ENCODE measurements at regions not wholly inside any gene's neighbourhood (a gene's known extent, or its start where the extent isn't known, plus 50 kb on each side); places are given as distances from the start of the nearest gene placed in this dataset.

DNA sequence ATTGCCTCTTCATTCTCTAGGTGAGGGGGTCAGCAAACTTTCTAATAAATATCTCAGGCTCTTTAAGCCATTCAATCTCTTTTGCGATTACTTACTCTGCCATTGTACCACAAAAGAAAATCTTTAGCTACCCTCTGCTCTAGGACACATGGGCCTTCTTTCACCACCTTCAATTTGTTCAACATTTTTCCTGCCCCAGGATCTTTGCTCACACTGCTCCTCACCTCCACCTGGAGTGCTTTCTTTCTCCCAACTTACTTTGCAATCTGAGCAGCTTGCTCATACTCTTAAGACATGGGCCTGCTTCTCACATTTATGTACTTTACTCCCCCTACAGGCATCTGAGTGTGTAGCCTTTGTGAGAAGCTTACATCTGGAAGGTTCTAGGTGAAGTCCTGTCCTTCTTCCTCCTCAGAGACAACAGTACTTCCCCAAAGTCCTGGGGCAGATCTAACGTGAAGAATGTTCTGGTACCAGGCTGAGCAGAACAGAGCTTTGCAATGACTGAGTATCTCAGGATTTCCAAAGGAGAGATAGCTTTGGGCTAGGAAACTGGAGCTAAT is 55.0 kb upstream of the PRDM5 start:
- no peak for TF ChIP-seq MYC (IDR thresholded peaks at IDR 0.05; ENCODE audit: low read depth, low read length)
- TF ChIP-seq, protein P1, sequence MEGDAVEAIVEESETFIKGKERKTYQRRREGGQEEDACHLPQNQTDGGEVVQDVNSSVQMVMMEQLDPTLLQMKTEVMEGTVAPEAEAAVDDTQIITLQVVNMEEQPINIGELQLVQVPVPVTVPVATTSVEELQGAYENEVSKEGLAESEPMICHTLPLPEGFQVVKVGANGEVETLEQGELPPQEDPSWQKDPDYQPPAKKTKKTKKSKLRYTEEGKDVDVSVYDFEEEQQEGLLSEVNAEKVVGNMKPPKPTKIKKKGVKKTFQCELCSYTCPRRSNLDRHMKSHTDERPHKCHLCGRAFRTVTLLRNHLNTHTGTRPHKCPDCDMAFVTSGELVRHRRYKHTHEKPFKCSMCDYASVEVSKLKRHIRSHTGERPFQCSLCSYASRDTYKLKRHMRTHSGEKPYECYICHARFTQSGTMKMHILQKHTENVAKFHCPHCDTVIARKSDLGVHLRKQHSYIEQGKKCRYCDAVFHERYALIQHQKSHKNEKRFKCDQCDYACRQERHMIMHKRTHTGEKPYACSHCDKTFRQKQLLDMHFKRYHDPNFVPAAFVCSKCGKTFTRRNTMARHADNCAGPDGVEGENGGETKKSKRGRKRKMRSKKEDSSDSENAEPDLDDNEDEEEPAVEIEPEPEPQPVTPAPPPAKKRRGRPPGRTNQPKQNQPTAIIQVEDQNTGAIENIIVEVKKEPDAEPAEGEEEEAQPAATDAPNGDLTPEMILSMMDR (IDR thresholded peaks at IDR 0.05; ENCODE audit: low read depth, low read length), result peak; percentile 54
- H3K4me3 ChIP-seq (ENCODE audit: low read depth, low read length), result no peak overlapping the region
- peak; percentile 41 for DNase-seq (ENCODE audit: low read depth)

DNA sequence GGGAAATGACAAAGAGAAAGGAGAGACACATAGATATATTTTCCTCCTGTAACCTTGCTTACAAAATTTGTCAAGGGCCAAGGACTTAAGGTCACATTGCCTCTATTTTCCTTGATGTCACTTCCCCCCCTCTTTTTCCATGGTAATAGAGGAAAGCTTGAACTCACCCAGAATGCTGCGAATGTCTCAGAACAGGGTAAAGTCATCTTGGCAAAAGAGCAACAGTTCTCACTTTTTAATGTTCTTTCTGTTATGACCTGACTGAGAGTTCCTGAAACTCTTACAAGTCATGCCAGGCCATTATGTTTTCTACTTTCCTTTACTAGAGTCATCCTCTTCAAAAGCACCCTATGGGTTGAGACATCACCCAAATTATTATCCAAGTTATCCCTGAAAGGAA is 50.7 kb upstream of the PRDM5 start:
- H3K4me3 ChIP-seq (ENCODE audit: low read depth, low read length), result no peak overlapping the region
- no peak for DNase-seq (ENCODE audit: low read depth)
- TF ChIP-seq, protein P2, sequence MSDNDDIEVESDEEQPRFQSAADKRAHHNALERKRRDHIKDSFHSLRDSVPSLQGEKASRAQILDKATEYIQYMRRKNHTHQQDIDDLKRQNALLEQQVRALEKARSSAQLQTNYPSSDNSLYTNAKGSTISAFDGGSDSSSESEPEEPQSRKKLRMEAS (IDR thresholded peaks at IDR 0.05; ENCODE audit: low read depth, low read length), result no peak
- TF ChIP-seq MYC (IDR thresholded peaks at IDR 0.05; ENCODE audit: low read depth, low read length) (no peak), POLR2A (IDR thresholded peaks at IDR 0.05; ENCODE audit: extremely low read depth, insufficient read length) (no peak)
- TF ChIP-seq, protein P1 (IDR thresholded peaks at IDR 0.05; ENCODE audit: low read depth, low read length), result no peak
